Mesenteric fat pad (tissue), 1 donor: ENCODE measurements at regions not wholly inside any gene's neighbourhood (a gene's known extent, or its start where the extent isn't known, plus 50 kb on each side); places are given as distances from the start of the nearest gene placed in this dataset.

Source experiments
- DNase-seq: peaks from one replicate; pipeline ENCODE4 v3.0.0-alpha.2; 2020; ENCODE audit warnings: low spot score
- donor health status: DM: yes; HTN: yes; CAD: no.

DNA sequence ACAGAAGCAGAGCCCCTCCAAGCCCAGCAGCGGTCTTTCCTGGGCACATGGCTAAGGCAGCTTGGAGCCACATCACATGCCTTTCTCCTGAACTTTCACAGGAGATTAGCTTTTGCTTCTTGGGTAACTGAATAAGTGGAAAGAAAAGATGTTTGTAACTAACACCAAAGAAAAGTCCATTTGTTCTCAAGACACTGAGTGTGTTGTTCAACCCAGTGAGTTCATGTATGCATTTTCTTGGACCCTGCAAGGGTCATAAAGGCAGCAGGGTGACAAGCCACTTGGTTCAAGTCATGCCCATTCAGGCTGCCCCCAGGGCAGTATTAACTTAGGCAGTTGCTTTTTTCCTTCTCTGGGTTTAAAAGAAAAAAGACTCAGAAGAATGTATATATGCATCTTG, 203.4 kb downstream of the FAM76B start:
- no peak for DNase-seq

DNA sequence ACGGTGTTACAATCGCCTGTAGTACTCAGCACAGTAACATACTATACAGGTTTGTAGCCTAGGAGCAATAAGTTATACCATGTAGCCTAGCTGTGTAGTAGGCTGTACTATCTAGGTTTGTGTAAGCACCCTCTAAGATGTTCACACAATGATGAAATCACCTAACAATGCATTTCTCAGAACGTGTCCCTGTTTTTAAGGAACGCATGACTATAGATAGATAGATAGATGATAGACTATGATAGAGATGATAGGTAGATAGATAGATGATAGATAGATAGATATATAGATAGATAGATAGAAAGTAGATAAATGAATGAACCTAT, 203.9 kb downstream of the FAM76B start:
- DNase-seq: no peak

DNA sequence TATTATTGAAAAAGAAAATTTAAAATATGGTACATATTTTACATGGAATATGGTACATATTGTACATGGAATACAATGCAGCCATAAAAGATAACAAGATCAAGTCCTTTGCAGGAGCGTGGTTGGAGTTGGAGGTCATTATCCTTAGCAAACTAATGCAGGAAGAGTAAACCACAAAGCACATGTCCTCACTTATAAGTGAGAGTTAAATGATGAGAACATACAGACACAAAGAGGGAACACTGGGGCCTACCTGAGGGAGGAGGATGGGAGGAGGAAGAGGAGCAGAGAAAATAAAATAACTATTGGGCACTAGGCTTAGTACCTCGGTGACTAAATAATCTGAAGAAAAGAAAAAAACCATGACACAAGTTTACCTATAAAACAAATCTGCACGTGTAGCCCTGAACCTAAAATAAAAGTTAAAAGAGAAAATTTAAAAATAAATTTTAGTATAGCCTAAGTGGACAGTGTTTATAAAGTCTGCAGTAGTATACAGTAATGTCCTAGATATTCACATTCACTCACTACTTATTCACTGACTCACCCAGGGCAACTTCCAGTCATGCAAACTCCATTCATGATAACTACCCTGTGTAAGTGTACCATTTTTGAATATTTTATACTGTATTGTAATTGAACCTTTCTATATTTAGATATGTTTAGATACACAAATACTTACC, 204.4 kb downstream of the FAM76B start:
- DNase-seq: no peak

DNA sequence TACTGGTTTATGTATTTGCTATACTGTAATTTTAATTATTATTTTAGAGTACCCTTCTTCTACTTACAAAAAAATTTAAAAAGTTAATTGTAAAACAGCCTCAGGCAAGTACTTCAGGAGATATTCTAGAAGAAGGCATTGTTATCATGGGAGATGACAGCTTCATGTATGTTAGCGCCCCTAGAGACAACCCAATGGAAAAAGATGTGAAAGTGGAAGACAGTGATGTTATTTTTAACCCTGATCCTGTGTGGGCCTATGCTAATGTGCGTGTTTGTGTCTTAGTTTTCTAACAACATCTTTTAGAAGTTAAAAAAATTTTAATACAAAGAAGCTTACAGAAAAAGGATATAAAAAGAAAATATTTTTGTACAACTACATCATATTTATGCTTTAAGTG, 205.0 kb downstream of the FAM76B start:
- DNase-seq: no peak

DNA sequence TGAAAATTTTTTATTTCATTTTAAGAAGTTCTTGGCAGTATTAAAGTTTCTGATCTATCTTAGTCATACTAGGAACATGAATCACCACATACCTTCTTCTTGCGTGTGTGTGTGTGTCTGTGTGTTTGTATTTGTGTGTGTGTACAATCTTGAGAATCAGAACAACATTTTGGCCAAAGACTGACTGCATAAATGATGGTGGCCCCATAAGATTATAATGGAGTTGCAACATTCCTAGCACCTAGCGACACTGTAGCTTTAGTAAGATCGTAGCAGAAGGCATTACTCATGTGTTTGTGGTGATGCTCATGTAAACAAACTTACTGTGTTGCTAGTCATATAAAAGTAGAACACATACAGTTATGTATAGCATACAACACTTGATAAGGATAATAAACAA, 205.4 kb downstream of the FAM76B start:
- DNase-seq: no peak

DNA sequence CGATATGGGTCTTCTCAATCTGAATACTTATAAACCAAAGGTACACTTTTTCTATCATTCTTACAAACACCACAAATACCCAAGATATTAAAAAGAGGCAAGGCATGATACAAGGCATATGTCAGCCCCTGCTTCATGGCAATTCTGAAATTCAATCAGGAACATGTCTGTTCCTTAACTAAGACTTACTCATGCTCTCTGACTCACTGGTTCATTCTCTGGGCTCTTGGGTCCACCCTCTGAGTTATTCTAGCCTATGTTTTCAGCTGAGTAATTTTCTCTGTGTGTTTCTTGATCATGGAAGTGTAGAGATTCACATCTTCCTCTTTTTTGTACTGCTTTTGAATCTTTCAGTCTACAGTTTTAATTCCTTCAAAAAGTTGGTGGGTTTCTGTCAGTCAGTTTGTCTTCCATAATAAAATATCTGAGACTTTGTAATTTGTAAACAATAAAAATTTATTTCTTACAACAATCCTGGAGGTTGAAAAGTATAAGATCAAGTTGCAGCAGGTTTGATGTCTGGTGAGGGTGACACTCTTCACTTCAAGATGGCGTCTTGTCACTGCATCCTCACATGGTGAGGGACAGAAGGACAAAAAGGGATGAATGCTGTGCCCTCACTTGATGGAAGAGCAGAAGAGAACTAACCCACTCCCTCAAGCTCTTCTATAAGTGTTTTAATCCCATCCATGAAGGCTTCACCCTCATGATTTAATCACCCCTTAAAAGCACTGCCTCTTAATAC, 211.7 kb downstream of the FAM76B start:
- no peak for DNase-seq

GRCh38 chr11:95576146-95576845, 213.3 kb downstream of the FAM76B start:
- no peak for DNase-seq

DNA sequence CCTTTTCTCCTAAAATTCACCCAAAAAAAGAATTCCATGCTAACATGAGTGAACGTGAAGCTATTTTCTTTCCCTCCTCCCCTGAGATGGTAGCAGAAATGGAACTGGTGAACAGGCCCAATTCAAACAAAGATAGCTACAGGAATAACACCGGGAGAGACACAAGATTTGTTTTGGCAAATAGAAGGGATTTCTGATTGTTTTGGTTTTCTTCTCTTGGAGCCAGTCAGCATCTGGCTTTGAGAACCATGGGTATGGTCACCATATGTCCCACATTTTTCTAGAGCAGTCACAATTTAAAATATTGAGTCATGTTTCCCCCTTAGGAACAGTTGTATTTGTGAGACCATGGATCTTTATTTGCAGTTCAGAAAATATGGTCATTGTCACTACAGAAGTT, 214.1 kb downstream of the FAM76B start:
- no peak for DNase-seq

- no peak for DNase-seq
Measured at GRCh38 chr11:95571718-95572260, 217.8 kb downstream of the FAM76B start.

DNA sequence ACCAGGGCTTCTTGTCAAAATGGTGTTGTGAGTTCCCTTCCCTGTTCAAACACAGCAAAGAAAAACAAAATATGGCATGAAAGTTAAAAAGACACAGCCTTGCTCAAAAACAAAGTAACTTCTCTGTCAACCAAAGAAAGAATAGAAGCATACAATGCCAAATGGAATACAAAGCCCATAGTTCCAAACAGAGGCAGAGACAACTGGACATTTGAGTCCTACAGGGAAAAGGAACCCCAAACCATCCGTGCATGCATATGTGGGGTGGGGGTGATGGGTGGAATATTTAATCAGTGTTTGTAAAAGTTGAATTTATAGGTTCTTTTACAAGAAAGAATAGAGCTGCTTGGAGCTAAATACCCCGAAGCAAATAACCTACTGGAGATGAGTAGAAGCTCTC, 218.7 kb downstream of the FAM76B start:
- DNase-seq: no peak

DNA sequence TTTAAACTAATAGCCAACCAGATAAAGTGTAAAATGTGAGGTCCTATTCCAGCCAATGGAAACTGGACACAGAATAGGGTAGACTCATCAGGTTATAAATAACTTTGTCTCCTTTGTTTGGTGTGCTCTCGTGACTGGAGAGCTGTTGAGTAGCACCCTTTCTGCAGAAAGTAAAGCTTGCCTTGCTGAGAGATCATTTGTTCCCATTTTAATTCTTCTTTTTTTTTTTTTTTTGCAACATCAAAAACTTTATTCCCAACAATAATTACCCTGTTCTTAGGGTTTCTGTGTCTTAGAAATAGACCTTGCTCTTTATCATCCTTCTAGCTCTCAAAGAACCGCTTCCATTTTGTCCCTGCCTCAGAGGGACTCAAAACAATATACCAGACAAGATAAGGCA, 220.4 kb downstream of the FAM76B start:
- DNase-seq: no peak

DNA sequence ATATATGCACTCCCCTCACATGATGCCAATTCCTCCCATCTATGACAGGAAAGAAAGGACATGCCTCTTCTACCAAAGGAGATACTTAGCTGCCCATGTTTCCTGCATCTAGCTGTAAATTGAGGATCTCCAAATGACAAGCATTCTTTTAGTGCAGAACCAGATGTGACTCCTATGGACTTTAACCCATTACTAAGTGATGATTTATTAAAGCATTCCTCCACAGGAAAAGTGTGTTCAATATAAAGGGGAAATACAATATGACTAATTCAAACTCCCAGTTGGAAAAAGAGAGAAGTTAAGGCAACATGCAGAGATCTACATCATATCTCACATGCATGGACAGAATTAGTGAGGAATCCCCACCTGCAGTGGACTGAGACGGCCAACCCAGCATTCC, 221.3 kb downstream of the FAM76B start:
- DNase-seq: no peak

DNA sequence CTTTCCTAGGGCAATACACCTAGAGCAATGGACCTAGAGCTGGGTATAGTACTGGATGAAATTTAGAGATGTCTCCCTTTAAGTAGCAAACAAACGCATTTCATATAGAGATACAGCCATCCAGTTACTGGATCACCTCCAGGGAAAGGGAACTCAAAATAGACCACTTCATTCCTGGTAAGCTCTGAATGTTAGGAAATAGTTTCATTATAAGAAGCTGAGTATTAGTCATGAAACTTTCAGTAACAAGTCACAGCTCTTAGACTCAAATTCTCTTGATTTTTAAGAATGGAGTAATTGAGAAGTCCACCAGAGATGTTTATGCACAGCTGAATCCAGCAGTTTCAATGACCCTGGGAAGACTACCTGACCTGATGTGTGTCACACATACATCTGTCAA, 221.9 kb downstream of the FAM76B start:
- DNase-seq: no peak

DNA sequence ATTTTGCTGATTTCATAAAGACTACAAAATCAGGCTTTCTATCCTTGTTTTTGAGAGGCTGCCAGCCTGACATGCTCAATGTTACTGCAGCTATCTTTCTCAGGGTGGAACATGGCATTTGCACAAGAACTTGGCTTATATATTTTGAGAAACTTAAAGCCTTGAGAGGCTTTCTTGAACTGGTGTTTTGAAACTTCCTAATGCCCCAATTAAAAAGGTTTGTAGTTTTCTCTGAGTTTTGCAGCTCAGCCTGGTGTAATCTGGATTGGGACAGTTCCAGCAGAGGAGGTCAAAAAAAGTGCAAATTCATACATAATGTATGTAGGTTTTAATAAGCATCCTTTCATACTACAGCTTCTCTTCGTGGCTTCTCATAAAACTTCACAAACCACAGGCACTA, 223.4 kb downstream of the FAM76B start:
- no peak for DNase-seq

DNA sequence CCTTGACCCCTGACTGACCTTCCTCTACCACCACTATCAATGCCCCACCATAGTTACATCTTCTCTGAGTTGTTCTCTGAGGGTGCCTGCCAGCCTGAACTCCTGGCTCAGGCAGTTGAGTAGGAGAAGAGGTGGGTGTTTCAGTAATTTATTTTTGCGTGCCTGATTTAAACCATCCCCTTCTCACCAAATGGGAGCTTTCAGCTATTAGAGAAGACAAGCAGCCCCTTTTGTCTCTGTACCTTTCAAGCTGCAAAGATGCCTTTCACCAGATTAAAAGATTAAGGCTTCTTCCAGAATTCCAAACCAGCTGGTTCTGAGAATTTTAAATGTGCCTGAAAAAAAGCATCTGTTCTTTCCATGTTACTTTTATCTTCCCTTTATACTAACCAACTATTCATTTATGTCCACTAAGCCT, 223.8 kb downstream of the FAM76B start:
- DNase-seq: no peak

- no peak for DNase-seq
Measured at GRCh38 chr11:95563859-95564258, 225.7 kb downstream of the FAM76B start.

GRCh38 chr11:95563173-95563572, 226.4 kb downstream of the FAM76B start:
- no peak for DNase-seq

DNA sequence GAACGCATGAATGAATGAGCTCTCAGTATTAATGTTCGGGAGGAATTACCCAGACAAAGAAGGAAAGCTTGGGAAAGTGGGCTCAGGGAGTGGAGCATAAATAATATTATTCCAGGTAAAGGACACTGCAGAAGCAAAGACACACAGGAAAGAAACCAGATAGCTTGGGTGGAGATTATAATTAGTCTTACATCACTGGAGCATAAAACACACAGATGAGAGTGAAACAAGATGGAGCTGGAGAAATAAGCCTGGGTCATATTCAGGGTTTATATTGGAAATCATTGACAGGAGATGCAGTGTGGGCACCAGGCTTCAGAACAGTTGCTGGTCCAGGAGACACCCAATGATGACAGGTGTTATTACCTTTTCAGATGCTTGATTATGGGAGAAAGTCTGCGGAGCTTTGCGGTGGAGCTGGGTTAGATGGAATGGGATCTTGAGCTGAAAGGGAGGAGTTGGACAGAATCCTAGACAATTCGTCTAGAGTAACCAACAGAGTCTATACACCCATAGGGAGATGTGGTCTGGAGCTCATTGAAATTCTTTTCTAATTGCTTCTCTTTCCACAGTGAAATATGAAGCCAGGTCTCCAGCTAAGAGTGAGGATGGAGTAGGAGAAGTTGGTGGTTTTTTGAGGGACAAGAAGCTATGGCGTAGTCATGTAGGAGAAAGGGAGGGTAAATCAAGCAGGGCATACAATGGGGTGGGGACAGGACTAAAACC, 227.2 kb downstream of the FAM76B start:
- no peak for DNase-seq

GRCh38 chr11:95559899-95560298, 229.7 kb downstream of the FAM76B start:
- no peak for DNase-seq

GRCh38 chr11:95557376-95557775, 232.2 kb downstream of the FAM76B start:
- no peak for DNase-seq

DNA sequence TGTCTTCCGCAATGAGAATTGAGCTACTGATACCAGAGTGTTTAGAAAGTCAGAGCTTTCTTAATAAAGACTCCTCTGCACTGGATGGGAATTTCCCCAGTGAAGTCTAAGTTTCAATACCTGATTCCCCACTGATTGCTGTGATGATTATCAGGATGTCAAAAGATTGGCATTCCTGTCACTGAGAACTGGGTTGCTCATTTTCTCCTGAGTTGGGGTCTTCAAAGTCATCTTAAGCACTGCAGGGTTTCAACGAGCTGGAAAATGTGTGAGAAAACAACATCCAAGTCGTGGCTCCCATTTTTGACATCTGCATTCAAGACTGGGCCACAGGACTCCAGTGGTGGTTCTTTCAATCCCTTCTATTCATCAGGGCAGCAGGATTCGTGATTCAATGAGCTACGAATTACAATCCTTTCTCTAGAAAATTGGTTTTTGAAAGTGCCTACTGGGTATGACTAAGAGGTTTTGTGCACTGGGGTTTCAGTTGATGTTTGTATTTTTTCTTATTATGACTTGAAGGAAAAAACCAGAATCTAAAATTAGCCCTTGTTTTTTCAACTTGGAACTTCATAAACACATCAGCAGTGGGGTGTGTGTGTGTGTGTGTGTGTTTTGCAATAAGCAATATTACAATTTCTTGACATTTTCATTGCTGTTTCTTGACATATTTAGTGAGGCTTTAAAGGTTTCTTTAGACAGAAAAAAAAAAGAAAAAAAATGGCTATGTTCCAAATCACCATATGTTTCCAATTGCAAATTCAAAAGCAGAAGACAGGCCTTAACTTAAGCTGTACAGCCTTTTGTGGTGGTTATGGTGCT, 233.0 kb downstream of the FAM76B start:
- DNase-seq: no peak
